Right cardiac atrium (tissue), 5 donors: ENCODE measurements at regions not wholly inside any gene's neighbourhood (a gene's known extent, or its start where the extent isn't known, plus 50 kb on each side); places are given as distances from the start of the nearest gene placed in this dataset.
"Not testable (repeated sequence)": the region's sequence is repeated elsewhere in the genome, so short reads cannot be mapped to it uniquely, and the experiment has no call there.

Experiments
- ATAC-seq, 2 donors: fragments of 200-7000 bp; cut with Tn5 transposase; one replicate each; pipeline versions ENCODE4 v1.8.0 to v1.9.1; 2020; ENCODE audit warnings: moderate library complexity in 2 of 2, mild to moderate bottlenecking in 1 of 2
- DNase-seq, 3 donors: peaks; one replicate each; pipeline ENCODE4 v3.0.0-alpha.2; 2020
- H3K27ac ChIP-seq: one replicate; pipeline ENCODE4 v1.5.1; 2013; ENCODE audit warnings: mild to moderate bottlenecking, low read length, control low read depth, moderate library complexity
- H3K27me3 ChIP-seq: one replicate; pipeline ENCODE4 v1.6.1; 2013; ENCODE audit not compliant: control insufficient read depth, insufficient read depth
- H3K4me1 ChIP-seq: one replicate; pipeline ENCODE4 v1.6.1; 2013; ENCODE audit warnings: low read length; ENCODE audit not compliant: control insufficient read depth, insufficient read depth
- H3K4me3 ChIP-seq: one replicate; pipeline ENCODE4 v1.5.1; 2013; ENCODE audit warnings: low read length, control low read depth
- H3K9me3 ChIP-seq: one replicate; pipeline ENCODE4 v1.6.1; 2013; ENCODE audit warnings: low read length; ENCODE audit not compliant: control insufficient read depth
- WGBS: extraction: QIAGEN DNeasy Blood & Tissue Kit; methylation state at CpG from one replicate; pipeline ENCODE4 v1.1.7; 2013; 5-methylcytosine and 5-hydroxymethylcytosine counted together
- intact Hi-C, 4 donors: fragments of 100-400 bp; cut with DNase I; formaldehyde crosslinking; loops; one replicate each; pipeline versions ENCODE4 v1.11.0 to v1.14.0; 2022 to 2023
- donor health status: healthy with polysubstance abuse.
- donor health status: DM: no; HTN: yes; CAD: no.
- donor health status: DM: no; HTN: no; CAD: no.
- donor health status: DM: no; HTN: yes; CAD: no; lungs with severe emphysema.
- donor health status: DM: yes; HTN: yes; CAD: no.

DNA sequence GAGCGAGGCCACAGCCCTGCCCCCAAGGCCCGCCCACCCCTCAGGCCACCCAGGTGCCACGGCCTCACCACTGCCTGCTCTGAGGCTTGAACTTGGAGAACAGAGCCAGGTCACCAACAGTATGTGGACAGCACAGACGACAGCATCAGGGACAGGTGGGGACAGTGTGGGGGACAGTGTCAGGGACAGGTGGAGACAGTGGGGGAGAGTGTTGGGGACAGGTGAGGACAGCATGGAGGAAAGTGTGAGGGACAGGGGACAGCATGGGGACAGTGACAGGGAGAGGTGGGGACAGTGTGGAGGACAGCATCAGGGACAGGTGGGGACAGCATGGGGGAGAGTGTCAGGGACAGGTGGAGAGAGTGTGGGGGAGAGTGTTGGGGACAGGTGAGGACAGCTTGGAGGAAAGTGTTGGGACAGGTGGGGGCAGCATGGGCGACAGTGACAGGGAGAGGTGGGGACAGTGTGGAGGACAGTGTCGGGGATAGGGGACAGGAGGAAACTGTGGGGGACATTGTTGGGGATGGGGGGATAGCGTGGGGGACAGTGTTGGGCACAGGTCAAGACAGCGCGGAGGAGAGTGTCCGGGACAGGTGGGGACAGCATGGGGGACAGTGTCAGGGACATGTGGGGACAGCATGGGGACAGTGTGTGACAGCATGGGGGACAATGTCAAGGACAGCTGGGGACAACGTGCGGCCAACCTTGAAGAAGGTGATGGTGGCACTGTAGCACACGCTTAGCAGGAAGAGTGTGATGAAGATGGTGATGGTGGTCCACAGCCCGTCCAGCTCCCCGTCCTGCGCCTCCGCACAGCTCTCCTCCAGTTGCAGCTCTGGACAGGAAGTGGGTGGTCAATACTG, 114.9 kb downstream of the TMEM121 start:
- WGBS, result 88% methylated on average over 17 of the region's 17 CpGs
- intact Hi-C loops, result no loop called here
- Histone ChIP-seq H3K27me3 (no peaks in the 10 kb centered on the region), H3K9me3 (no peaks in the 10 kb centered on the region), H3K4me3 (no peak overlapping the region), H3K27ac (no peak overlapping the region), H3K4me1 (no peaks in the 10 kb centered on the region)
- ATAC-seq (no peak), DNase-seq (no peak)

GRCh38 chr14:105641951-105642350, 115.6 kb downstream of the TMEM121 start:
- ATAC-seq, result peak in 1 of 2 donors; percentile 25
- intact Hi-C loops, H3K4me3 ChIP-seq, H3K4me1 ChIP-seq, H3K9me3 ChIP-seq, H3K27me3 ChIP-seq, H3K27ac ChIP-seq: not testable (repeated sequence)
- WGBS, result 82% methylated on average over 11 of the region's 12 CpGs
- peak in 1 of 3 donors; percentile 32 for DNase-seq

DNA sequence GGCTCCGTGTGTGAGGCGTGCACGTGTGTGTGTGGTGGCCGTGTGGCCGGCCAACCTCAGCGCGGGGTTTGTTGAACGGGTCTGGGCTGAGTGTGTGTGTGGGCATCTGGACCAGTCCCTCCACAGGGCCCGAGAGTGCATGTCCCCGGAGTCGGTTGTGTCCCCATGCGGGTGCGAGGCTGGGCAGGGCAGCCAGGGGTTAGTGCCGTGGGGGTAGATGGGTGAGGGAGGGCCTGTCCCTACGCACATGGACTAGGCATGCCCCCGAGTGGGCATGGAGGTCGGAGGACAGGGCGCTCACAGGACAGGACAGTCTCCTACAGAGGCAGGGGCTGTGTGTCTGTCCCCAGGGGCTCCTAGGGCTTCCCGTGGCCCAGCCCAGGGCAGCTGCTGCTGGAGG, 116.1 kb downstream of the TMEM121 start:
- DNase-seq, H3K9me3 ChIP-seq, intact Hi-C loops, H3K27me3 ChIP-seq, H3K4me1 ChIP-seq, ATAC-seq, H3K4me3 ChIP-seq, H3K27ac ChIP-seq: not testable (repeated sequence)
- 92% methylated on average over 10 of the region's 19 CpGs for WGBS

DNA sequence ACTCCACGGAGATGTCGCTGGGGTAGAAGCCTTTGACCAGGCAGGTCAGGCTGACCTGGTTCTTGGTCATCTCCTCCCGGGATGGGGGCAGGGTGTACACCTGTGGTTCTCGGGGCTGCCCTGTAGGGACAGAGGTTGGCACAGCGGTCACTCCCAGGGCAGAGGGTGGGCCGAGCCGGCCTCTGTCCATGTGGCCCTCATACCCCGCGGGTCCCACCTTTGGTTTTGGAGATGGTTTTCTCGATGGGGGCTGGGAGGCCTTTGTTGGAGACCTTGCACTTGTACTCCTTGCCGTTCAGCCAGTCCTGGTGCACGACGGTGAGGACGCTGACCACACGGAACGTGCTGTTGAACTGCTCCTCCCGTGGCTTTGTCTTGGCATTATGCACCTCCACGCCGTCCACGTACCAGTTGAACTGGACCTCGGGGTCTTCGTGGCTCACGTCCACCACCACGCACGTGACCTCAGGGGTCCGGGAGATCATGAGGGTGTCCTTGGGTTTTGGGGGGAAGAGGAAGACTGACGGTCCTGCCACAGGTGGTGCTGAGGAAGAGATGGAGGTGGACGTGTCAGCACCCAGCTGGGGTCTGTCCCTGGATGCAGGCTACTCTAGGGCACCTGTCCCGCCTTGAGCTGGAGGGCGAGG, 117.1 kb downstream of the TMEM121 start:
- H3K4me3 ChIP-seq, H3K4me1 ChIP-seq, H3K27me3 ChIP-seq, intact Hi-C loops, H3K9me3 ChIP-seq, ATAC-seq, H3K27ac ChIP-seq: not testable (repeated sequence)
- 83% methylated on average over 30 of the region's 30 CpGs for WGBS
- DNase-seq, result peak in 1 of 3 donors; percentile 27

DNA sequence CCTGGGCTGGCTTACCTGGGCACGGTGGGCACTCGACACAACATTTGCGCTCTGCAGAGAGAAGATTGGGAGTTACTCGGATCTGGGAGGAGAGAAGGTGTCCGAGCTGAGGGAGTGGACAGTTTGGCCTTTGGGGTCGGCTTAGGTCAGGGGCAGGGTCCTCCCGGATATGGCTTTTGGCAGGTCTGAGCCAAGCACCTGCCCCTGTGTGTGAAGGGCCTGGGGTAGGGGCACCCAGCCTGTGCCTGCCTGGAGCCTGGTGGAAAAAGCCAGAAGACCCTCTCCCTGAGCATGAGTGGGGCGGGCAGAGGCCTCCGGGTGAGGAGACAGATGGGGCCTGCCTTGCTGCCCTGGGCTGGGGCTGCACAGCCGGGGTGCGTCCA, 117.7 kb downstream of the TMEM121 start:
- ATAC-seq, intact Hi-C loops, H3K9me3 ChIP-seq, DNase-seq, H3K27ac ChIP-seq, H3K4me3 ChIP-seq, H3K27me3 ChIP-seq, H3K4me1 ChIP-seq: not testable (repeated sequence)
- 84% methylated on average over 11 of the region's 11 CpGs for WGBS

DNA sequence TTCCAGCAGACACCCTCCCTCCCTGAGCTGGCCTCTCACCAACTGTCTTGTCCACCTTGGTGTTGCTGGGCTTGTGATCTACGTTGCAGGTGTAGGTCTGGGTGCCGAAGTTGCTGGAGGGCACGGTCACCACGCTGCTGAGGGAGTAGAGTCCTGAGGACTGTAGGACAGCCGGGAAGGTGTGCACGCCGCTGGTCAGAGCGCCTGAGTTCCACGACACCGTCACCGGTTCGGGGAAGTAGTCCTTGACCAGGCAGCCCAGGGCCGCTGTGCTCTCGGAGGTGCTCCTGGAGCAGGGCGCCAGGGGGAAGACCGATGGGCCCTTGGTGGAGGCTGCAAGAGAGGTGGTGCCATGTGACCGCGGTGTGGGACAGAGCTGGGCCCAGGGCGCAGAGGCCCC, 118.1 kb downstream of the TMEM121 start:
- H3K27ac ChIP-seq, H3K4me1 ChIP-seq, ATAC-seq, intact Hi-C loops, H3K27me3 ChIP-seq, H3K4me3 ChIP-seq, H3K9me3 ChIP-seq: not testable (repeated sequence)
- peak in 1 of 3 donors; percentile 31 for DNase-seq
- WGBS, result 88% methylated on average over 19 of the region's 19 CpGs

- H3K4me1 ChIP-seq, DNase-seq, intact Hi-C loops, ATAC-seq, H3K27me3 ChIP-seq, H3K9me3 ChIP-seq, H3K4me3 ChIP-seq, H3K27ac ChIP-seq: not testable (repeated sequence)
- WGBS, result 60% methylated on average over 9 of the region's 14 CpGs
Measured at GRCh38 chr14:105644891-105645290, 118.5 kb downstream of the TMEM121 start.

GRCh38 chr14:105645389-105645788, 119.0 kb downstream of the TMEM121 start:
- H3K4me3 ChIP-seq, H3K27ac ChIP-seq, H3K4me1 ChIP-seq, H3K9me3 ChIP-seq, DNase-seq, H3K27me3 ChIP-seq, intact Hi-C loops: not testable (repeated sequence)
- no CpG with 5 or more reads among the region's 6 CpGs for WGBS
- ATAC-seq, result peak in 1 of 2 donors; percentile 40

DNA sequence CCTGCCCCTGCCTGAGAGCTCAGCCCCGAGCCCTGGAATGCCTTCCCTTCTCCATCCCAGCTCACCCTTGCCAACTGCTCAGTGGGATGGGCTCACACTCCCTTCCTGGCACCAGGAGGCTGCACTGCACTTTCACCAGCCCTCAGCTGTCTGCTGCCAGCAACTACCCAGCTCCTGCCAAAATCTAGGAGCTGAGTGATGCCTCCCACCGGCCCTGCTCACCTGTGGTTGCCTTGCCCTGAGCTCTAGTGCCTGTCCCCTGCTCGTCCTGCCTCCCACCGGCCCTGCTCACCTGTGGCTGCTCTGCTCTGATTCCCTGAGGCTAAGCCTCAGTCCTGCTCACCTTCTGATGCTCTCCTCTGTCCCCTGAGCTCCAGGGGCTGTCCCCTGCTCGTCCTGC, 119.8 kb downstream of the TMEM121 start:
- no peaks in the 10 kb centered on the region for H3K27me3 ChIP-seq
- DNase-seq (no peak), ATAC-seq (peak; percentile 42 to 45)
- no peak overlapping the region for H3K27ac ChIP-seq
- no peaks in the 10 kb centered on the region for H3K9me3 ChIP-seq
- no peaks in the 10 kb centered on the region for H3K4me1 ChIP-seq
- intact Hi-C loops, result no loop called here
- H3K4me3 ChIP-seq, result no peak overlapping the region
- 48% methylated on average over 4 of the region's 5 CpGs for WGBS

GRCh38 chr14:105646711-105647281, 120.4 kb downstream of the TMEM121 start:
- H3K4me3 ChIP-seq, DNase-seq, H3K9me3 ChIP-seq, H3K27ac ChIP-seq, H3K27me3 ChIP-seq, ATAC-seq, H3K4me1 ChIP-seq, intact Hi-C loops: not testable (repeated sequence)
- WGBS, result 67% methylated on average over 7 of the region's 7 CpGs

- H3K27me3 ChIP-seq, H3K27ac ChIP-seq, H3K4me3 ChIP-seq, H3K4me1 ChIP-seq, intact Hi-C loops, DNase-seq, H3K9me3 ChIP-seq: not testable (repeated sequence)
- 68% methylated on average over 7 of the region's 7 CpGs for WGBS
- peak; percentile 8 to 35 for ATAC-seq
Measured at GRCh38 chr14:105647426-105647783, 121.0 kb downstream of the TMEM121 start.
